SKM-1 (cell line): ENCODE measurements at regions not wholly inside any gene's neighbourhood (a gene's known extent, or its start where the extent isn't known, plus 50 kb on each side); places are given as distances from the start of the nearest gene placed in this dataset.
"Not testable (repeated sequence)": the region's sequence is repeated elsewhere in the genome, so short reads cannot be mapped to it uniquely, and the experiment has no call there.

ENCODE experiments used
- DNase-seq: peaks from one replicate; lab custom pipeline; 2025; ENCODE audit not compliant: unreplicated experiment; lab: John Stamatoyannopoulos, UW

- no peak for DNase-seq
These were observed 234.9 kb upstream of the GIMD1 start for GRCh38 chr4:106603471-106603870.

- no peak for DNase-seq
These were observed 234.1 kb upstream of the GIMD1 start for GRCh38 chr4:106602711-106603110.

GRCh38 chr4:106601519-106601918 is 232.9 kb upstream of the GIMD1 start:
- no peak for DNase-seq

GRCh38 chr4:106595906-106596305 is 227.3 kb upstream of the GIMD1 start:
- no peak for DNase-seq

GRCh38 chr4:106594291-106594952 is 225.8 kb upstream of the GIMD1 start:
- no peak for DNase-seq

GRCh38 chr4:106588891-106589290 is 220.3 kb upstream of the GIMD1 start:
- DNase-seq, result no peak

GRCh38 chr4:106587558-106587957 is 219.0 kb upstream of the GIMD1 start:
- DNase-seq, result no peak

- no peak for DNase-seq
These were observed 217.4 kb upstream of the GIMD1 start for GRCh38 chr4:106585915-106586349.

GRCh38 chr4:106584337-106584989 is 215.9 kb upstream of the GIMD1 start:
- no peak for DNase-seq

GRCh38 chr4:106583567-106583966 is 215.0 kb upstream of the GIMD1 start:
- DNase-seq, result peak; percentile 7

GRCh38 chr4:106583108-106583507 is 214.5 kb upstream of the GIMD1 start:
- no peak for DNase-seq

- DNase-seq, result no peak
These were observed 213.5 kb upstream of the GIMD1 start for GRCh38 chr4:106582103-106582502.

GRCh38 chr4:106579236-106579635 is 210.7 kb upstream of the GIMD1 start:
- no peak for DNase-seq

GRCh38 chr4:106569146-106570031 is 200.8 kb upstream of the GIMD1 start:
- no peak for DNase-seq

- DNase-seq, result no peak
These were observed 197.1 kb upstream of the GIMD1 start for GRCh38 chr4:106565727-106566126.

GRCh38 chr4:106563637-106564036 is 195.1 kb upstream of the GIMD1 start:
- DNase-seq, result not testable (repeated sequence)

- no peak for DNase-seq
These were observed 183.1 kb upstream of the GIMD1 start for GRCh38 chr4:106551724-106552123.

GRCh38 chr4:106548446-106549044 is 180.0 kb upstream of the GIMD1 start:
- DNase-seq, result no peak

- no peak for DNase-seq
These were observed 177.8 kb upstream of the GIMD1 start for GRCh38 chr4:106546370-106546769.

- DNase-seq, result not testable (repeated sequence)
These were observed 174.0 kb upstream of the GIMD1 start for GRCh38 chr4:106542609-106543008.

GRCh38 chr4:106541253-106541652 is 172.7 kb upstream of the GIMD1 start:
- no peak for DNase-seq
